AG08395 (cell line): ENCODE measurements at regions not wholly inside any gene's neighbourhood (a gene's known extent, or its start where the extent isn't known, plus 50 kb on each side); places are given as distances from the start of the nearest gene placed in this dataset.
"Not testable (repeated sequence)": the region's sequence is repeated elsewhere in the genome, so short reads cannot be mapped to it uniquely, and the experiment has no call there.

Experiments
- DNase-seq: peaks from one replicate; pipeline ENCODE4 v3.0.0; 2012; ENCODE audit warnings: mixed read lengths, low spot score

GRCh38 chr1:47684964-47685762, 247.3 kb downstream of the FOXD2 start:
- no peak for DNase-seq

- no peak for DNase-seq
Measured at GRCh38 chr1:47685763-47686066, 247.9 kb downstream of the FOXD2 start.

GRCh38 chr1:47686731-47687630, 249.1 kb downstream of the FOXD2 start:
- DNase-seq: no peak

GRCh38 chr1:47687631-47688460, 250.0 kb downstream of the FOXD2 start:
- no peak for DNase-seq

- DNase-seq: no peak
Measured at GRCh38 chr1:47688461-47689296, 250.8 kb downstream of the FOXD2 start.

GRCh38 chr1:47689894-47690293, 252.1 kb downstream of the FOXD2 start:
- no peak for DNase-seq

- DNase-seq: no peak
Measured at GRCh38 chr1:47690341-47691250, 252.8 kb downstream of the FOXD2 start.

- not testable (repeated sequence) for DNase-seq
Measured at GRCh38 chr1:47691293-47691692, 253.4 kb downstream of the FOXD2 start.

GRCh38 chr1:47692196-47692595, 254.4 kb downstream of the FOXD2 start:
- no peak for DNase-seq

GRCh38 chr1:47693115-47693514, 255.3 kb downstream of the FOXD2 start:
- no peak for DNase-seq

- no peak for DNase-seq
Measured at GRCh38 chr1:47694011-47694890, 256.4 kb downstream of the FOXD2 start.

GRCh38 chr1:47696404-47696736, 258.5 kb downstream of the FOXD2 start:
- no peak for DNase-seq

GRCh38 chr1:47696737-47697441, 259.0 kb downstream of the FOXD2 start:
- no peak for DNase-seq

- no peak for DNase-seq
Measured at GRCh38 chr1:47697616-47698335, 259.9 kb downstream of the FOXD2 start.

- DNase-seq: no peak
Measured at GRCh38 chr1:47699492-47700235, 261.8 kb downstream of the FOXD2 start.

- DNase-seq: no peak
Measured at GRCh38 chr1:47701283-47701682, 263.4 kb downstream of the FOXD2 start.

GRCh38 chr1:47701741-47702515, 264.1 kb downstream of the FOXD2 start:
- no peak for DNase-seq
